ENCODE measurements at regions not wholly inside any gene's neighbourhood (a gene's known extent, or its start where the extent isn't known, plus 50 kb on each side); places are given as distances from the start of the nearest gene placed in this dataset.
A peak's percentile ranks its signal among the peaks of the same experiment; 100 is the strongest.
"Not testable (repeated sequence)": the region's sequence is repeated elsewhere in the genome, so short reads cannot be mapped to it uniquely, and the experiment has no call there.

GRCh38 chr21:14814282-14814681, 250.5 kb downstream of the NRIP1 start:
- no peak for TF ChIP-seq CTCF (IDR thresholded peaks at IDR 0.05)
- TF ChIP-seq POLR2AphosphoS5 (IDR thresholded peaks at IDR 0.05): no peak
- no peak for TF ChIP-seq POLR2A (IDR thresholded peaks at IDR 0.05)
- Histone ChIP-seq H3K4me3 (no peak overlapping the region), H3K36me3 (no peaks in the 10 kb centered on the region), H3K27me3 (no peaks in the 10 kb centered on the region), H3K4me1 (no peaks in the 10 kb centered on the region), H3K9me3 (peaks cover 0 to 21% (median 0%) of the 10 kb centered on the region in 3 donors), H3K27ac (no peak overlapping the region)
- ATAC-seq: no peak
- 60 to 77% methylated on average over 1 to 3 of the region's 3 CpGs for WGBS, 2 donors (ENCODE audit: low coverage in 1 of 2)

GRCh38 chr21:14804170-14804569, 258.1 kb upstream of the SAMSN1 start:
- H3K4me3 ChIP-seq, H3K27me3 ChIP-seq, H3K36me3 ChIP-seq, H3K4me1 ChIP-seq, H3K27ac ChIP-seq, ATAC-seq: not testable (repeated sequence)
- 57 to 80% methylated on average over 1 to 2 of the region's 2 CpGs for WGBS, 2 donors (ENCODE audit: low coverage in 1 of 2)
- peaks cover 0 to 15% (median 0%) of the 10 kb centered on the region in 3 donors for H3K9me3 ChIP-seq

- no peak for ATAC-seq
- no peak for TF ChIP-seq POLR2A (IDR thresholded peaks at IDR 0.05)
- no peaks in the 10 kb centered on the region for H3K27me3 ChIP-seq
- H3K4me3 ChIP-seq: no peak overlapping the region
- H3K4me1 ChIP-seq: no peaks in the 10 kb centered on the region
- H3K9me3 ChIP-seq: peaks cover 0 to 44% (median 0%) of the 10 kb centered on the region in 3 donors
- no peak overlapping the region for H3K27ac ChIP-seq
- H3K36me3 ChIP-seq: no peaks in the 10 kb centered on the region
Measured at GRCh38 chr21:14797543-14797942, 251.4 kb upstream of the SAMSN1 start.

- Histone ChIP-seq H3K36me3 (no peaks in the 10 kb centered on the region), H3K4me1 (no peaks in the 10 kb centered on the region), H3K9me3 (no peaks in the 10 kb centered on the region), H3K27me3 (no peaks in the 10 kb centered on the region), H3K4me3 (no peak overlapping the region), H3K27ac (no peak overlapping the region)
- TF ChIP-seq CTCF (IDR thresholded peaks at IDR 0.05): no peak
- no peak for TF ChIP-seq POLR2AphosphoS5 (IDR thresholded peaks at IDR 0.05)
- no peak for TF ChIP-seq EP300 (IDR thresholded peaks at IDR 0.05)
- no peak for TF ChIP-seq POLR2A (IDR thresholded peaks at IDR 0.05)
- no peak for ATAC-seq
Measured at GRCh38 chr21:14787312-14787711, 241.2 kb upstream of the SAMSN1 start.

- no peak overlapping the region for H3K27ac ChIP-seq
- ATAC-seq: no peak
- TF ChIP-seq CTCF (IDR thresholded peaks at IDR 0.05): no peak
- no peak for TF ChIP-seq POLR2A (IDR thresholded peaks at IDR 0.05)
- no peak for TF ChIP-seq EP300 (IDR thresholded peaks at IDR 0.05)
- no peak for TF ChIP-seq POLR2AphosphoS5 (IDR thresholded peaks at IDR 0.05)
- 96 to 100% methylated on average over 1 to 2 of the region's 2 CpGs for WGBS, 2 donors (ENCODE audit: low coverage in 1 of 2)
- H3K9me3 ChIP-seq: no peaks in the 10 kb centered on the region
- no peak overlapping the region for H3K4me3 ChIP-seq
- H3K4me1 ChIP-seq: no peaks in the 10 kb centered on the region
- no peaks in the 10 kb centered on the region for H3K27me3 ChIP-seq
- H3K36me3 ChIP-seq: no peaks in the 10 kb centered on the region
Measured at GRCh38 chr21:14785679-14786078, 239.6 kb upstream of the SAMSN1 start.

- ATAC-seq: no peak
- no peaks in the 10 kb centered on the region for H3K27me3 ChIP-seq
- no peaks in the 10 kb centered on the region for H3K36me3 ChIP-seq
- no peak for TF ChIP-seq POLR2AphosphoS5 (IDR thresholded peaks at IDR 0.05)
- TF ChIP-seq POLR2A (IDR thresholded peaks at IDR 0.05): no peak
- peak in 2 of 4 experiments; percentile 14 to 39 for TF ChIP-seq CTCF (IDR thresholded peaks at IDR 0.05)
- no peak overlapping the region for H3K4me3 ChIP-seq
- no peaks in the 10 kb centered on the region for H3K4me1 ChIP-seq
- 31 to 56% methylated on average over 3 to 5 of the region's 5 CpGs for WGBS, 2 donors (ENCODE audit: low coverage in 1 of 2)
- peaks cover 0 to 2% (median 0%) of the 10 kb centered on the region in 3 donors for H3K9me3 ChIP-seq
- H3K27ac ChIP-seq: no peak overlapping the region
Measured at GRCh38 chr21:14773777-14774345, 227.7 kb upstream of the SAMSN1 start.
